Psoas muscle (tissue), 7 donors: ENCODE measurements at regions not wholly inside any gene's neighbourhood (a gene's known extent, or its start where the extent isn't known, plus 50 kb on each side); places are given as distances from the start of the nearest gene placed in this dataset.

Source experiments
- ATAC-seq, 4 donors: fragments of 200-7000 bp; cut with Tn5 transposase; one replicate each; pipeline ENCODE4 v1.9.1; 2020; ENCODE audit warnings: moderate library complexity in 3 of 4, mild to moderate bottlenecking in 2 of 4
- DNase-seq, 2 donors: peaks; one replicate each; pipeline ENCODE4 v3.0.0-alpha.2; 2020
- H3K27ac ChIP-seq: fragments of 200-600 bp; one replicate; pipeline ENCODE4 v1.8.0; 2022
- H3K27me3 ChIP-seq, 3 donors: fragments of 200-600 bp in 1 of 3; one replicate each; pipeline versions ENCODE4 v1.6.1 to v1.8.0; 2013 to 2022; ENCODE audit warnings: low read length in 2 of 3, mild to moderate bottlenecking in 2 of 3, moderate library complexity in 1 of 3; ENCODE audit not compliant: insufficient read depth in 3 of 3
- H3K36me3 ChIP-seq, 2 donors: fragments of 200-600 bp in 1 of 2; one replicate each; pipeline versions ENCODE4 v1.6.1 to v1.8.0; 2013 to 2022; ENCODE audit warnings: low read depth in 1 of 2, mild to moderate bottlenecking in 1 of 2, moderate library complexity in 1 of 2; ENCODE audit not compliant: insufficient read depth in 1 of 2
- H3K4me1 ChIP-seq: fragments of 200-600 bp; one replicate; pipeline ENCODE4 v1.8.0; 2022
- H3K4me3 ChIP-seq: fragments of 200-600 bp; one replicate; pipeline ENCODE4 v1.8.0; 2022; ENCODE audit warnings: mild to moderate bottlenecking
- H3K9me3 ChIP-seq: fragments of 200-600 bp; one replicate; pipeline ENCODE4 v1.8.0; 2022
- CTCF ChIP-seq: fragments of 200-600 bp; IDR thresholded peaks from one replicate; pipeline ENCODE4 v1.8.0; 2022; ENCODE audit warnings: antibody characterized with exemption
- WGBS, 3 donors: extraction: QIAGEN DNeasy Blood & Tissue Kit; methylation state at CpG; one replicate each; pipeline versions ENCODE4 v1.1.6 to v1.1.7; 2013; 5-methylcytosine and 5-hydroxymethylcytosine counted together
- intact Hi-C, 2 donors: fragments of 100-400 bp; cut with DNase I; formaldehyde crosslinking; loops; one replicate each; pipeline versions ENCODE4 v1.11.0 to v1.14.2; 2022
- donor health status: healthy with polysubstance abuse.
- donor health status: DM: no; HTN: no; CAD: no; lungs with moderate emphysema.
- donor health status: Bipolar disorder and iron deficiency.
- donor health status: healthy.
- donor health status: DM: yes; HTN: yes; CAD: no.
- donor health status: DM: no; HTN: no; CAD: no.
- donor health status: DM: yes; HTN: yes; CAD: no.

DNA sequence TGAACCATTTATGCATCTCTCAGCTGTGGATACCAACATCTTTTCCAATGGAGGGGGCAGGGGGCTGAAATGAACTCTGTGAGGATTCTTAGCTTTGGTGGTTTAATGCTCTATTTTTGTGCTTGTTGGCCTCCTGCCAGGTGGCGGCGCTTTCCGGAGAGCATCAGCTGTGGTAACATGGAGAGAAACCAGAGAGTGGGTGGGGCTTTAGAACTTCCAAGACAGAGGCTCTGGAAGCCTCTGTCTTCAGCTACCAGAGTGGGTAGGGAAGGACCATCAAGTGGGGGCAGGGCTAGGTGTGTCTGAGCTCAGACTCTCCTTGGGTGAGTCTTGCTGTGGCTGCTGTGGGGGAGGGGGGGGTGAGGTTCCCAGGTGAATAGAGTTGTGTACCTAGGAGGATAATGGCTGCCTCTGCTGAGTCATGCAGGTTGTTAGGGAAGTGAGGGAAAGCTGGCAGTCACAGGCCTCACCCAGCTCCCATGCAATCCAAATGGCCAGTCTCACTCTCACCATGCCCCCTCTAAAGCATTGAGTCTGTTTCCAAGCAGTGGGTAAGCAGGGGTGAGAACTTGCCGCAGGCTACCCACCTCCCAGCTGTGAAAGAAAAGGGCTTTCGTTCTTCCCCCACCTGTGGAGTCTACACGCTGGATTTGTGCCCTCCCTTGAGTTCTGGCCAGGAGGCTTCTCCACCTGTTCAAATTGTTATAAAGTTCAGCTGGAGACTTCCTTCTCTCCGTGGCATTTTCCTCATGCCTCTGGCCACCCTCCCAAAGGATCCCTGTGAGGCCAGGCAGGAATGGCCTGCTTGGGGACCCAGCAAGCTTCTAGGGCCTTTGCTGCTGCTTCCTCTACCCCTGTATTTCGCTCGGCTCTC is 527.0 kb downstream of the NEBL start:
- Histone ChIP-seq H3K27ac (no peak overlapping the region), H3K4me3 (no peak overlapping the region), H3K4me1 (no peaks in the 10 kb centered on the region), H3K36me3 (no peaks in the 10 kb centered on the region), H3K9me3 (no peaks in the 10 kb centered on the region), H3K27me3 (no peaks in the 10 kb centered on the region)
- WGBS, 3 donors = 40 to 52% (median 45%) methylated on average over 9 of the region's 9 CpGs
- no peak for TF ChIP-seq CTCF
- ATAC-seq (no peak), DNase-seq (no peak)
- intact Hi-C loops = no loop called here

- no peak for TF ChIP-seq CTCF
- Histone ChIP-seq H3K27ac (no peak overlapping the region), H3K27me3 (no peaks in the 10 kb centered on the region), H3K4me3 (no peak overlapping the region), H3K36me3 (no peaks in the 10 kb centered on the region), H3K4me1 (no peaks in the 10 kb centered on the region), H3K9me3 (no peaks in the 10 kb centered on the region)
- intact Hi-C loops = no loop called here
- ATAC-seq = no peak
- no peak for DNase-seq
These were observed 533.4 kb downstream of the NEBL start for GRCh38 chr10:20363684-20364083.

DNA sequence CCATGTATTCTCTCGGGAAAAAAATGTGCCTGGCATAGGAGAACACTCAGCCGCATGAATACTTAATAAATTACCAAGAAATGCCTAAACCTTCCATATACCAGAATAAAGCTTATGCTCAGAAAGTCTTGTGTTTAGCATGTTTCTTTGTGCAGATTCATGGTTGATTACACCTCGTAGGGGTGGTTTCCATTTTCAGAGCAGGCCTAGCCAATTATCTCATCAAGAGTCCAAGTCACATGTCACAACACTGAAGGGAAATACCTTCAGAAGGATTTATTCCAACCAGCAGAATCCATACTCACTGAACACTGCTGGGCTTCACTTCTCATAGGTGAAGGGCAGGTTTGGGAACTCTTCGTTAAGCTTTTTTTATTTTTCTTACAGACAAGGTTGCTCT is 539.7 kb downstream of the PLXDC2 start:
- ATAC-seq = no peak
- intact Hi-C loops = no loop called here

DNA sequence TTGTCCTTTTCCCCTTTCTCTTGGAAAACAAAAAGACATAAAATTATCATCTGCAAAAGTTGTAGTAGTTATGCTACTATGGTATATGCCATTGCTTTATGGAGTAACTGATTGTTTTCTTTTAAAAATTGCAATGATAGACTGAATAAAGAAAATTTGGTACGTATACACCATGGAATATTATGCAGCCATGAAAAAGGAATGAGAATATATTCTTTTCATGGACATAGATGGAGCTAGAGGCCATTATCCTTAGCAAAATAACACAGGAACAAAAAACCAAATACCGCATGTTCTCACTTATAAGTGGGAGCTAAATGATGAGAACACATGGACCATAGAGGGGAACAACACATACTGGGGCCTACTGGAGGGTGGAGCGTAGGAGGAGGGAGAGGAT is 538.8 kb downstream of the PLXDC2 start:
- Histone ChIP-seq H3K4me3 (no peak overlapping the region), H3K27me3 (no peaks in the 10 kb centered on the region), H3K36me3 (no peaks in the 10 kb centered on the region), H3K9me3 (peaks cover 9% of the 10 kb centered on the region), H3K4me1 (no peaks in the 10 kb centered on the region), H3K27ac (no peak overlapping the region)
- 63 to 97% (median 81%) methylated on average over 3 of the region's 3 CpGs for WGBS, 3 donors
- TF ChIP-seq CTCF = no peak
- intact Hi-C loops = no loop called here
- ATAC-seq (no peak), DNase-seq (no peak)

More for the DNA sequence above, 539.7 kb downstream of the PLXDC2 start:
- H3K4me3 ChIP-seq = no peak overlapping the region
- H3K4me1 ChIP-seq = no peaks in the 10 kb centered on the region
- WGBS, 3 donors = 55 to 83% (median 56%) methylated on average over 4 of the region's 4 CpGs
- H3K36me3 ChIP-seq = no peaks in the 10 kb centered on the region
- H3K27me3 ChIP-seq = no peaks in the 10 kb centered on the region
- H3K27ac ChIP-seq = no peak overlapping the region
- peaks cover 9% of the 10 kb centered on the region for H3K9me3 ChIP-seq
- DNase-seq = no peak
- TF ChIP-seq CTCF = no peak

DNA sequence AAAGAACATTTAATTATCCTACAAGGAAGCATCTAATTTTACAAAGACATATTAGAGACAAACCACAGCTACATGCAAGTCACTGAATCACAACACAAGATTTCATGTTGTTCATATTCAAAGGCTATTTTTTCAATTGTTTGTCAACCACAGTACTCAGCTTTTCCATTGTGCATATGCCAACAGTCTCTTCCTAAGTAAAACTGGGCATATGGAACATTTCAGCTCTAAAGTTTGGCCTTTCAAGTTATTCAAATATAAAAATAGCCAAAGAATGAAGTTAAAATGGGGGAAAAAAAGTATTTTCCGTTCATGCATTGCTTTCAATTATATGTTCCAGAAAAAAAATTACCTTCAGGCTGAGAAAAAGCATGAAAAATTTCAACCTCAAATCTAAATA is 537.9 kb downstream of the PLXDC2 start:
- Histone ChIP-seq H3K27me3 (no peaks in the 10 kb centered on the region), H3K4me1 (no peaks in the 10 kb centered on the region), H3K27ac (no peak overlapping the region), H3K36me3 (no peaks in the 10 kb centered on the region), H3K4me3 (no peak overlapping the region), H3K9me3 (peaks cover 9% of the 10 kb centered on the region)
- ATAC-seq (no peak), DNase-seq (no peak)
- TF ChIP-seq CTCF = no peak
- 58 to 80% (median 64%) methylated on average over 1 of the region's 1 CpG for WGBS, 3 donors
- intact Hi-C loops = no loop called here
